OCI-LY7 (cell line): ENCODE measurements at regions not wholly inside any gene's neighbourhood (a gene's known extent, or its start where the extent isn't known, plus 50 kb on each side); places are given as distances from the start of the nearest gene placed in this dataset.
A peak's percentile ranks its signal among the peaks of the same experiment; 100 is the strongest.

Source experiments
- BruUV-seq: library from RNA; stranded (reverse); fragments of 400-500 nt; replicated peaks from 2 replicates; lab custom pipeline; 2021; lab: Mats Ljungman, UMichigan
- CTCF ChIA-PET: fragments of 300-600 bp; sonication (Branson Sonifier 250); formaldehyde crosslinking; loops from one replicate; lab custom pipeline; 2022; ENCODE audit warnings: antibody characterized with exemption; ENCODE audit not compliant: unreplicated experiment; lab: Charles Lee
- POLR2A ChIA-PET: fragments of 300-600 bp; sonication (Branson Sonifier 250); formaldehyde crosslinking; loops from one replicate; lab custom pipeline; 2022; ENCODE audit warnings: antibody characterized with exemption; lab: Charles Lee
- DNase-seq: peaks from one replicate; pipeline ENCODE4 v3.0.0-alpha.2; 2015; ENCODE audit warnings: low spot score
- H2AFZ ChIP-seq: fragments of 200-600 bp; sonication (generic), shearing (Covaris generic); 2 replicates; pipeline ENCODE4 v1.6.1; 2014; ENCODE audit warnings: mild to moderate bottlenecking, antibody characterized with exemption, low read length, moderate library complexity
- H3K27ac ChIP-seq: fragments of 200-600 bp; sonication (generic); 2 replicates; pipeline ENCODE4 v1.5.1; 2014; ENCODE audit warnings: mixed run types, low read depth, mild to moderate bottlenecking, moderate library complexity, low read length, inconsistent platforms; ENCODE audit not compliant: poor library complexity, severe bottlenecking
- H3K36me3 ChIP-seq: fragments of 200-600 bp; sonication (generic); 2 replicates; pipeline ENCODE4 v1.6.1; 2014; ENCODE audit warnings: mild to moderate bottlenecking, antibody characterized with exemption, low read length, moderate library complexity, mixed read lengths; ENCODE audit not compliant: insufficient read depth
- H3K4me1 ChIP-seq: fragments of 200-600 bp; sonication (generic); 2 replicates; pipeline ENCODE4 v1.5.1; 2014; ENCODE audit warnings: mild to moderate bottlenecking, low read length; ENCODE audit not compliant: insufficient read depth, poor library complexity, severe bottlenecking
- H3K4me2 ChIP-seq: fragments of 200-600 bp; sonication (generic); 2 replicates; pipeline ENCODE4 v1.6.1; 2014; ENCODE audit warnings: mild to moderate bottlenecking, low read length
- H3K4me3 ChIP-seq: fragments of 200-600 bp; sonication (generic); 2 replicates; pipeline ENCODE4 v1.5.1; 2014; ENCODE audit warnings: mild to moderate bottlenecking, low read depth, low read length; ENCODE audit not compliant: poor library complexity, severe bottlenecking
- H3K79me2 ChIP-seq: fragments of 200-600 bp; sonication (generic); 2 replicates; pipeline ENCODE4 v1.6.1; 2016; ENCODE audit warnings: low read depth, mild to moderate bottlenecking, low read length, moderate library complexity, mixed read lengths; ENCODE audit not compliant: insufficient read depth
- H3K9me2 ChIP-seq: fragments of 200-600 bp; sonication (generic); 2 replicates; pipeline ENCODE4 v1.6.1; 2016; ENCODE audit warnings: mild to moderate bottlenecking, low read length, mixed read lengths; ENCODE audit not compliant: insufficient read depth
- H3K9me3 ChIP-seq: fragments of 200-600 bp; sonication (generic); 2 replicates; pipeline ENCODE4 v1.6.1; 2014; ENCODE audit warnings: mild to moderate bottlenecking, mixed run types, low read length, mixed read lengths
- H4K20me1 ChIP-seq: fragments of 200-600 bp; sonication (generic); 2 replicates; pipeline ENCODE4 v1.6.1; 2014; ENCODE audit warnings: mild to moderate bottlenecking, antibody characterized with exemption, low read length, moderate library complexity, mixed read lengths; ENCODE audit not compliant: insufficient read depth
- CTCF ChIP-seq: fragments of 200-600 bp; sonication (generic); conservative IDR thresholded peaks from 2 replicates; pipeline ENCODE4 v1.5.1; 2014; ENCODE audit warnings: mild to moderate bottlenecking, antibody characterized with exemption, low read length, moderate library complexity, mixed read lengths
- EZH2phosphoT487 ChIP-seq: fragments of 200-600 bp; sonication (generic); IDR thresholded peaks from 2 replicates; pipeline ENCODE4 v1.6.1; 2018; ENCODE audit warnings: low read depth, borderline replicate concordance, mild to moderate bottlenecking, mixed run types, antibody characterized with exemption, low read length, moderate library complexity, mixed read lengths
- intact Hi-C: fragments of 100-400 bp; cut with micrococcal nuclease; formaldehyde crosslinking; loops from one replicate; pipeline ENCODE4 v1.10.0; 2022; ENCODE audit not compliant: unreplicated experiment

GRCh38 chr2:180319586-180320405 is 312.7 kb upstream of the CWC22 start:
- H4K20me1 ChIP-seq, result no peaks in the 10 kb centered on the region
- TF ChIP-seq EZH2phosphoT487 (no peak), CTCF (no peak)
- DNase-seq, result peak; percentile 27
- no peaks in the 10 kb centered on the region for H3K36me3 ChIP-seq
- H3K4me3 ChIP-seq, result no peak overlapping the region
- H3K9me2 ChIP-seq, result no peaks in the 10 kb centered on the region
- H3K27ac ChIP-seq, result no peak overlapping the region
- intact Hi-C loops, result no loop called here
- H3K4me2 ChIP-seq, result no peak overlapping the region
- H3K9me3 ChIP-seq, result no peaks in the 10 kb centered on the region
- H3K4me1 ChIP-seq, result no peaks in the 10 kb centered on the region
- ChIA-PET POLR2A (interaction anchor here (0.8 to 1.3 kb wide), 2 partner anchors 15 to 80 kb away, joined by 3 read pairs; no protein-coding TSS in a partner anchor), CTCF (no interaction called here)
- H2AFZ ChIP-seq, result no peak overlapping the region
- no TSS peak for BruUV-seq
- H3K79me2 ChIP-seq, result no peaks in the 10 kb centered on the region

- H3K9me3 ChIP-seq, result no peaks in the 10 kb centered on the region
- no TSS peak for BruUV-seq
Measured at GRCh38 chr2:180314086-180314485, 307.0 kb upstream of the CWC22 start.

More at GRCh38 chr2:180314086-180314485, 307.0 kb upstream of the CWC22 start:
- no peak overlapping the region for H3K4me2 ChIP-seq
- no peak overlapping the region for H3K4me3 ChIP-seq
- H3K27ac ChIP-seq, result no peak overlapping the region
- ChIA-PET POLR2A (no interaction called here), CTCF (no interaction called here)
- intact Hi-C loops, result no loop called here
- no peaks in the 10 kb centered on the region for H4K20me1 ChIP-seq
- no peaks in the 10 kb centered on the region for H3K4me1 ChIP-seq
- no peaks in the 10 kb centered on the region for H3K9me2 ChIP-seq
- H3K79me2 ChIP-seq, result no peaks in the 10 kb centered on the region
- H2AFZ ChIP-seq, result no peak overlapping the region
- TF ChIP-seq CTCF, result no peak
- TF ChIP-seq EZH2phosphoT487, result no peak
- DNase-seq, result no peak
- no peaks in the 10 kb centered on the region for H3K36me3 ChIP-seq
